ENCODE measurements at regions not wholly inside any gene's neighbourhood (a gene's known extent, or its start where the extent isn't known, plus 50 kb on each side); places are given as distances from the start of the nearest gene placed in this dataset.

GRCh38 chr17:33398386-33398785 lies 105.3 kb upstream of the ASIC2 start:
- TF ChIP-seq, protein P1, sequence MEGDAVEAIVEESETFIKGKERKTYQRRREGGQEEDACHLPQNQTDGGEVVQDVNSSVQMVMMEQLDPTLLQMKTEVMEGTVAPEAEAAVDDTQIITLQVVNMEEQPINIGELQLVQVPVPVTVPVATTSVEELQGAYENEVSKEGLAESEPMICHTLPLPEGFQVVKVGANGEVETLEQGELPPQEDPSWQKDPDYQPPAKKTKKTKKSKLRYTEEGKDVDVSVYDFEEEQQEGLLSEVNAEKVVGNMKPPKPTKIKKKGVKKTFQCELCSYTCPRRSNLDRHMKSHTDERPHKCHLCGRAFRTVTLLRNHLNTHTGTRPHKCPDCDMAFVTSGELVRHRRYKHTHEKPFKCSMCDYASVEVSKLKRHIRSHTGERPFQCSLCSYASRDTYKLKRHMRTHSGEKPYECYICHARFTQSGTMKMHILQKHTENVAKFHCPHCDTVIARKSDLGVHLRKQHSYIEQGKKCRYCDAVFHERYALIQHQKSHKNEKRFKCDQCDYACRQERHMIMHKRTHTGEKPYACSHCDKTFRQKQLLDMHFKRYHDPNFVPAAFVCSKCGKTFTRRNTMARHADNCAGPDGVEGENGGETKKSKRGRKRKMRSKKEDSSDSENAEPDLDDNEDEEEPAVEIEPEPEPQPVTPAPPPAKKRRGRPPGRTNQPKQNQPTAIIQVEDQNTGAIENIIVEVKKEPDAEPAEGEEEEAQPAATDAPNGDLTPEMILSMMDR (IDR thresholded peaks at IDR 0.05; ENCODE audit: insufficient read depth, low read depth, low read length): no peak
- H3K36me3 ChIP-seq (ENCODE audit: control insufficient read depth, insufficient read depth, low read length): no peaks in the 10 kb centered on the region
- H3K4me3 ChIP-seq (ENCODE audit: low read depth, low read length): no peak overlapping the region
- POLR2A ChIA-PET: no interaction called here
- no peak for DNase-seq (ENCODE audit: low read depth)
- CTCF ChIA-PET: interaction anchor here (1.5 kb wide), 1 partner anchor 21 kb away, joined by 3 read pairs; no protein-coding TSS in a partner anchor
- no peaks in the 10 kb centered on the region for H3K27me3 ChIP-seq (ENCODE audit: control insufficient read depth, insufficient read depth, low read length)

DNA sequence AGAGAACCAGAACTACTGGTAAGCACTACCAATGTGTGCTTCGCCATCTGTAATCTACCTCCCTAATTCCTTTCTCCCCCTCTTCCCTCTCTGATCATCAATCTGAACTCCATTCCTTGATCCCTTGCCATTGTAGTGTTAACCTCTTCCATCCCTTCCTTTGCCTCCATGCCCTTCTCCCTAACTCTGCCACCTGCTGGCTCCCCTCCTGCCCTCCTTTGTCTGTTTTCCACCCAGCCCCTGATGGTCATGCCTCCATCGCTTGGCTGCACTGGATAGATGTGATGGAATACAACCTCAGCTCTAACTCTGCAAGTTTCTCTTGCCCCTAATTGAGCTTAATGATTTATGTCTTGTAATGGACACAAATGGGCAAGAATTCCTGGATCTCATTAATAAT lies 108.2 kb upstream of the ASIC2 start:
- H3K4me3 ChIP-seq (ENCODE audit: low read depth, low read length): no peak overlapping the region
- ChIA-PET CTCF (no interaction called here), POLR2A (no interaction called here)
- H3K27me3 ChIP-seq (ENCODE audit: control insufficient read depth, insufficient read depth, low read length): no peaks in the 10 kb centered on the region
- H3K36me3 ChIP-seq (ENCODE audit: control insufficient read depth, insufficient read depth, low read length): no peaks in the 10 kb centered on the region
- TF ChIP-seq, protein P1 (IDR thresholded peaks at IDR 0.05; ENCODE audit: insufficient read depth, low read depth, low read length): no peak
- DNase-seq (ENCODE audit: low read depth): no peak

DNA sequence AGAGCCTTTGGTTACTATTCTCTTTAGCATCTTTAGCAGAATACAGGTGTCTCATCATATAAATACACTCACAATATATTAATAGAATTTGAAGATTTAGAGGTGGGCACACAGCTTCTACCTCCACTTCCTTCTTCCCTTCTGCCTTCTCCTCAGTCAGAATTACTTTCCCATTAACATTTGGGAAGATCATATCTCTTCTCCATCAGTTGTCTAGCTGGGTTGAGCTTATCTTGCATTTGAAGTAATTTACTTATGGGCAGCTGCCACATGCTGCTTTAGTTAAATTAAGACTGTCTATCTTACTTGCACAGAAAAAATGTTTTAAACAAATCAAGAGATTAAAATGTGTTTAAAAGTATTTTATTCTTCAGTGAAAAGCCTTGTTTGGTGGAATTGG lies 110.1 kb upstream of the ASIC2 start:
- no peaks in the 10 kb centered on the region for H3K27me3 ChIP-seq (ENCODE audit: control insufficient read depth, insufficient read depth, low read length)
- no peak overlapping the region for H3K4me3 ChIP-seq (ENCODE audit: low read depth, low read length)
- ChIA-PET CTCF (no interaction called here), POLR2A (no interaction called here)
- TF ChIP-seq, protein P1 (IDR thresholded peaks at IDR 0.05; ENCODE audit: insufficient read depth, low read depth, low read length): no peak
- no peaks in the 10 kb centered on the region for H3K36me3 ChIP-seq (ENCODE audit: control insufficient read depth, insufficient read depth, low read length)
- DNase-seq (ENCODE audit: low read depth): no peak

- Histone ChIP-seq H3K36me3 (ENCODE audit: control insufficient read depth, insufficient read depth, low read length) (no peaks in the 10 kb centered on the region), H3K27me3 (ENCODE audit: control insufficient read depth, insufficient read depth, low read length) (no peaks in the 10 kb centered on the region), H3K4me3 (ENCODE audit: low read depth, low read length) (no peak overlapping the region)
- POLR2A ChIA-PET: no interaction called here
- no peak for DNase-seq (ENCODE audit: low read depth)
- TF ChIP-seq, protein P1 (IDR thresholded peaks at IDR 0.05; ENCODE audit: insufficient read depth, low read depth, low read length): no peak
- CTCF ChIA-PET: interaction anchor here (0.6 kb wide), 1 partner anchor 335 kb away, joined by 3 read pairs; no protein-coding TSS in a partner anchor
Measured at GRCh38 chr17:33404070-33404819, 111.2 kb upstream of the ASIC2 start.

DNA sequence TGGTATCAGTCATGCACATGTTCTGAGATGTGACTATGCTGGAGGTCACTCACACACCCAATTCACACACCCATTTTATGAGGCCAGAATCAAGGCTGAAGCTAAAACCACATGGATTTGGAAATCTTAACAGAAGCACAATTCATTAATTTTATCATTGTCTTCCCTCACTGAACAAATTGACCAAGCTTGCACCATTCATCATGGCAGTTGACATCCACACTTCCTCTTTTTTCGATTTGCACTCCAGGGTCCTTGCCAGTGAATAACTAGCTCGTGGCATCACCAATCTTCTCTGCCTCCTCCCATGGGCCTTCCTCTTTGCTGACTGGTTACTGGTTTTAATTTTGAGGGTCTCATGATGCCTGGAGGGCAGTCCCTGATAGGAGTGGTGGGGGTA lies 123.0 kb upstream of the ASIC2 start:
- Histone ChIP-seq H3K27me3 (ENCODE audit: control insufficient read depth, insufficient read depth, low read length) (no peaks in the 10 kb centered on the region), H3K36me3 (ENCODE audit: control insufficient read depth, insufficient read depth, low read length) (no peaks in the 10 kb centered on the region), H3K4me3 (ENCODE audit: low read depth, low read length) (no peak overlapping the region)
- TF ChIP-seq, protein P1 (IDR thresholded peaks at IDR 0.05; ENCODE audit: insufficient read depth, low read depth, low read length): no peak
- DNase-seq (ENCODE audit: low read depth): no peak
- POLR2A ChIA-PET: no interaction called here
- CTCF ChIA-PET: no interaction called here
